HS-5 (cell line): ENCODE measurements at regions not wholly inside any gene's neighbourhood (a gene's known extent, or its start where the extent isn't known, plus 50 kb on each side); places are given as distances from the start of the nearest gene placed in this dataset.
"Not testable (repeated sequence)": the region's sequence is repeated elsewhere in the genome, so short reads cannot be mapped to it uniquely, and the experiment has no call there.

ENCODE experiments used
- DNase-seq: peaks from one replicate; pipeline ENCODE4 v3.0.0-alpha.2; 2012; ENCODE audit warnings: low read depth

GRCh38 chr6:81906709-81907204, 154.3 kb upstream of the TENT5A start:
- no peak for DNase-seq

DNA sequence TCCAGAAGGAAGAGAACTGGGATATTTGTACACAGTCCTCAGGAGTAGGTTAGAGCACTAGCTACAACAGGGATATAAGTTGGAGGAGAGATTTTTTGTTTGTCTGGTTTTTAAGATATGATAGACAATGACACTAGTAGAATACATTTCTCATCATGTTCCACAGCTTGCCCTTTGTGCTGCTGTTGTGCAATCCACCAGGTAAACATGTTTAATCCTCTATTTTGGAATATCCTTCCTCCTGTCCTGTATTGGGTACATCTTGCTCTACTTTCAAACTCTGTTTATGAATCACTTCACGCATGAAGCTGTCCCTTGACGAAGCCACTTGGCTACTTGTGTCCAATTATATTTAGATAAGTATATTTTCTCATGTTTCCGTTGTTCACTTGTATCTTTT, 153.6 kb upstream of the TENT5A start:
- DNase-seq: no peak

GRCh38 chr6:81901551-81901966, 149.1 kb upstream of the TENT5A start:
- no peak for DNase-seq

DNA sequence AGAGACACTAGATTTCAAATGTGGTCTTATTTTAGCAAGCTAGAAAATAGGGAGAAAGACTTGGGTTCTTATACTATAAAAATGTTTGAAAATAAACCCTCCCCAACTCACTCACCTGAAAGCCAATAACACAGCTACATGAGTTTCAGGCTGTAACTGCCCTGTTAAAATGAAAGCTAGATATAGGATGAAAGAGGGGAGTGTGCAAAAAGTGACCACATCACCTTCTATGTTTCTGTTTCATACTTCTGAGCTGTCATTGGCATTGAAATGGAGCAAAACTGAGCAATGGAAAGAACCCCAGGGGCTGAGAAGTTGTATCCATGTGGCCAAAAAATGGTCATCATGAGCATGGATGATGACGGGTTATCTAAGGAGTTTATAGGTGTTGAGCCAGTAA, 148.1 kb upstream of the TENT5A start:
- DNase-seq: no peak

GRCh38 chr6:81897793-81898192, 145.3 kb upstream of the TENT5A start:
- no peak for DNase-seq

- no peak for DNase-seq
Measured at GRCh38 chr6:81896525-81897503, 144.3 kb upstream of the TENT5A start.

DNA sequence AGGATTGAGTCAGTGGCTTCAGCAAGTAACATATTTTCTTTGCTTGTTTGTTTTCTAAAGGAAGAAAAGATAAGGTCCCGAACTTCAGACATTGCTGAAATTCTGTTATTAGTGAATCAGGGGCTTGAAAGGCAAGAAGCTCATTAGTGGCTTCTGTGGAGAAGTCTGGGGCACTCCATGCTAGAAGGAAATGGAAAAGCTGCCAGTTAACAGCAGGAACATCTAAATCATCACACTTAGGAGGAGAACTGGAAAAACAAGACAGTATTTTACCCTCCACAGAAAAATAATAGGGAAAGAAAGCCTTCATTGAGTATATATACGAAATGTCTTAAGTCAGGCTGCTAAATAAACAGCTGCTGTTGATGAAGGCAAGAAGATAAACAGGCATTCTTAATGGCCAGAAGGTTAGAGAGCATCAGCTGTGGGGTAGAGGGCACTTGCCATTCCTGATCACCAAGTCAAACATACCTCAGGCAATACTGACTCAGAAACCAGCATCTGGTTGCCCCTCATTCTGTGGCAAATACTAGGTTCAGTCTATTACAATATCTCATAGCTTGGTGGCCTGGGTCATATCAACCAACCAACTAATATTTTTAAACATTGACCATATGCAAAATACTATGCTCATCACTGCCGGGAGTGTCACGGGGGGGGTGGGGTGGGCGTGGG, 143.2 kb upstream of the TENT5A start:
- DNase-seq: peak; percentile 15

DNA sequence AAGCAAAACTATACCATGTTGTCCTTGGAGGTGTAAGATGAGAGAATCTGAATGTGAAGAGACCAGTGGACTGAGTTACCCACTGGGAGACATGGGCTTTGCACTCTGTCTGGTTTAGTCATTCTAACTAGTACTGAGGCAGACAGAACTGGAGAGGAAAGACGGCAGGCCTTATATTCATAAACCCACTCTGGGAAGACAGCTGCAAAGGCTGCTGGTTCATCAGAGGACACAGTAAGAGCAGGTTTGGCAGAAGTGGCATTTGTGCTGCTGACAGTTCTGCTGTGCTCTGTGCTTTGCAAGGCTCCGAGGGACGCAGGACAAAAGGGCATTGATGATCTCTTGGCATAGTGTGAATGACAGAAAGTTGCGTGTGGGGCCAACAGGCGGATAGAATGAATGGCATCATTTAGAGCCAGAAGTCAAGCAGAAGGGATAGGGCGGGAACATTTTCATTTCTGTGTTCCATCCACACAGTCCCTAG, 142.3 kb upstream of the TENT5A start:
- no peak for DNase-seq

GRCh38 chr6:81894306-81894705, 141.8 kb upstream of the TENT5A start:
- DNase-seq: no peak

GRCh38 chr6:81892891-81893290, 140.4 kb upstream of the TENT5A start:
- DNase-seq: no peak

DNA sequence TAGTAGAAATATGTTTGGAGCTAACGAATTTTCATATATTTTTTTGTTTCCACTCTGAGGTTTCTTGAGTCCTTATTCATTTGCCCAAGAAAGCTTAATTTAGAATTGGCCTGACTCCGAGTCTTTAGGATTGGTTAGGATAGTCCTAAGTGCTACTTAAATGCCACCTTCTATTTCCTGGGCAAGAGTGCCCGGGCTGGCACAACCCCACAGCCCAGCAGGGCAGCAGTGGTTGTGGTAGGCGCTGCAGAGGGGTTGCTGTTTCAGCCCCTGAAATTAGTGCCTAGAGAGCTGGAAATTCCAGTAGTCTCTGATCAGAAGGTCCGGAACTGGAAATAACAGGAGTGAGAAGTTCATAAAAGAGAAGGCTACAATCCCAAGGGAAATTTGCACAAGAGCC, 139.4 kb upstream of the TENT5A start:
- DNase-seq: no peak

DNA sequence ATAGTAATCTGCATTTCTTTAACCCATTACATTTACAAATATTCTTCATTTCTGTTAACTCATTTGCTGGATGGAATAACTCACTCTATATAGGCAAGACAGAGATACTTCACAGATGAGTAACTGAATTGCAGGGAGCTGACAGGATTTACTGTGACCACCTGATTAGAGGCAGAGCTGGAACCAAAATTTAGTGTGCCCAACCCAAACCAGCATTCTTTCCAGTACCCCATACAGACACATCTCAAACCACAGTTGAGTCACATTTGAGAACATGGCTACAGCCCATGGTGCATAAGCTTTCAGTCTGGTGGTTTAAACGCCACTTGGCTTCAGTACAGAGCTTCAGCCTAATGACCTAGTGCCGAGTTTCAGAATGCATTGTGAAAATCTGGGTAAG, 138.4 kb upstream of the TENT5A start:
- peak; percentile 58 for DNase-seq

GRCh38 chr6:81889377-81890053, 137.0 kb upstream of the TENT5A start:
- no peak for DNase-seq

DNA sequence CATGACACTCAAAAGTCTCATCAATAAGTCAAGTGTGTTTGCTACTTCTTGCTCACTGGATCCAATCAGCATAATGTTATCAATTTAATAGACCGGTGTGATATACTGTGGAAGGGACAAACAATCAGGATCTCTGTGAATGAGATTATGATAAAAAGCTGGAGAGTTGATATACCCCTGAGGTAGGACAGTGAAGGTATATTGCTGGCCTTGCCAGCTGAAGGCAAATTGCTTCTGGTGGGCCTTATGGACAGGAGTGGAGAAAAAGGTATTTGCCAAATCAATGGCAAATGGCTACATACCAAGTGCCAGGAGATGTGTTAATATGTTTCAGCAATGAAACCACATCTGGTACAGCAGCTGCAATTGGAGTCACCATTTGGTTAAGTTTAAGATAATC, 134.4 kb upstream of the TENT5A start:
- DNase-seq: not testable (repeated sequence)

- no peak for DNase-seq
Measured at GRCh38 chr6:81886157-81886556, 133.7 kb upstream of the TENT5A start.

GRCh38 chr6:81881660-81882059, 129.2 kb upstream of the TENT5A start:
- DNase-seq: no peak

DNA sequence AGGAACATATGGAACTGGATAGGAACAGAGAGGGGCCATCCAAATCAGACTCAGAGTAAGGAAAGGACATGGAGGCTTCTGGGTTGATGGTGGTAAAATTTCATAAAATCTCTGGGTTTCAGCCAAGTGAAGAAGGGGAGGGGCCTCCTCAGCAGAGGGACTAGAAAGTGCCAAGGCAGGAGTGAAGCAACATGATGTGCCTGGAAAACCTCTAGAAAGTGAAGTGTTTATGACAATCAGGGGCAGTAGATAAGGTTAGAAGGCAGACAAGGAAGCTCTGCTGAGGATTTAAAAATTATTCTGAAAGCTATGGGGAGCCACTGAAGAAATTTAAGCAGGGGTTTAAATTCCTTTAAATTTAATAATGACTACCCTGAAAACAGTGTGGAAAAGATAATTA, 126.0 kb upstream of the TENT5A start:
- DNase-seq: no peak

- peak; percentile 9 for DNase-seq
Measured at GRCh38 chr6:81876971-81877370, 124.5 kb upstream of the TENT5A start.

GRCh38 chr6:81875782-81876293, 123.4 kb upstream of the TENT5A start:
- DNase-seq: no peak

- not testable (repeated sequence) for DNase-seq
Measured at GRCh38 chr6:81869749-81870508, 117.4 kb upstream of the TENT5A start.

GRCh38 chr6:81865712-81866111, 113.2 kb upstream of the TENT5A start:
- peak; percentile 47 for DNase-seq
